ENCODE measurements at regions not wholly inside any gene's neighbourhood (a gene's known extent, or its start where the extent isn't known, plus 50 kb on each side); places are given as distances from the start of the nearest gene placed in this dataset.

GRCh38 chr12:127079636-127080035, 1187.3 kb upstream of the TMEM132C start:
- no peak for TF ChIP-seq CTCF (IDR thresholded peaks at IDR 0.05; ENCODE audit: insufficient read depth, missing control alignments)
- no peak for DNase-seq (ENCODE audit: insufficient read length, low spot score)
- no peak for FAIRE-seq

GRCh38 chr12:127081058-127081457, 1185.9 kb upstream of the TMEM132C start:
- DNase-seq (ENCODE audit: insufficient read length, low spot score) (no peak), FAIRE-seq (no peak)
- no peak for TF ChIP-seq CTCF (IDR thresholded peaks at IDR 0.05; ENCODE audit: insufficient read depth, missing control alignments)

GRCh38 chr12:127083008-127083949, 1183.7 kb upstream of the TMEM132C start:
- DNase-seq (ENCODE audit: insufficient read length, low spot score) (no peak), FAIRE-seq (no peak)
- no peak for TF ChIP-seq CTCF (IDR thresholded peaks at IDR 0.05; ENCODE audit: insufficient read depth, missing control alignments)

GRCh38 chr12:127101076-127101475, 1165.9 kb upstream of the TMEM132C start:
- FAIRE-seq (no peak), DNase-seq (ENCODE audit: insufficient read length, low spot score) (no peak)
- TF ChIP-seq CTCF (IDR thresholded peaks at IDR 0.05; ENCODE audit: insufficient read depth, missing control alignments): no peak

GRCh38 chr12:127106041-127106440, 1160.9 kb upstream of the TMEM132C start:
- TF ChIP-seq CTCF (IDR thresholded peaks at IDR 0.05; ENCODE audit: insufficient read depth, missing control alignments): no peak
- no peak for DNase-seq (ENCODE audit: insufficient read length, low spot score)
- no peak for FAIRE-seq

GRCh38 chr12:127106697-127107096, 1160.3 kb upstream of the TMEM132C start:
- DNase-seq (ENCODE audit: insufficient read length, low spot score) (no peak), FAIRE-seq (no peak)
- TF ChIP-seq CTCF (IDR thresholded peaks at IDR 0.05; ENCODE audit: insufficient read depth, missing control alignments): no peak

- TF ChIP-seq CTCF (IDR thresholded peaks at IDR 0.05; ENCODE audit: insufficient read depth, missing control alignments): no peak
- FAIRE-seq: no peak
- DNase-seq (ENCODE audit: insufficient read length, low spot score): no peak
Measured at GRCh38 chr12:127107744-127108143, 1159.2 kb upstream of the TMEM132C start.
